GM10266 (cell line): ENCODE measurements at regions not wholly inside any gene's neighbourhood (a gene's known extent, or its start where the extent isn't known, plus 50 kb on each side); places are given as distances from the start of the nearest gene placed in this dataset.

Experiments used
- DNase-seq: peaks from one replicate; pipeline ENCODE4 v3.0.0; 2012; ENCODE audit errors: extremely low spot score
- CTCF ChIP-seq: IDR thresholded peaks from 2 replicates; pipeline ENCODE4 v1.5.1; 2012; ENCODE audit warnings: mild to moderate bottlenecking, low read depth; ENCODE audit not compliant: control insufficient read depth, insufficient read depth; ENCODE audit errors: missing control alignments

DNA sequence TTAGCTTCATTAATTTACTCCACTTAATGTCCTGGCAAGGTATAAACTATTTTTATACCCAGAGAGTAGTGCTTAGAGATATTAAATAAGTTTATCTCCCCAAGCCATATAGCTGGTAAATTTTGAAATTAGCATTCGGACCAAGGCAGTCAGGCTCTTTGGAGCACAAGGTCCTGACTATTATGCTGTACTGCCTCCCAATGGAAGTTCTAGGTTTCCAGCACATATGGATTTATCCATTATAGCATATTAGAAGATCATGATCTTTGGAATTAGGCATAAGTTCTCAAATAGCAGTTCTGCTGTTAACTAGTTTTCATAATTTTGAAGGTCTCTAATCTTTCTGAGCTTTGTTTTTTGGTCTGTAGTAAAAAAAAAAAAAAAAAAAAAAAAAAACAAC lies 835.3 kb upstream of the EPHA7 start:
- TF ChIP-seq CTCF, result no peak
- no peak for DNase-seq

DNA sequence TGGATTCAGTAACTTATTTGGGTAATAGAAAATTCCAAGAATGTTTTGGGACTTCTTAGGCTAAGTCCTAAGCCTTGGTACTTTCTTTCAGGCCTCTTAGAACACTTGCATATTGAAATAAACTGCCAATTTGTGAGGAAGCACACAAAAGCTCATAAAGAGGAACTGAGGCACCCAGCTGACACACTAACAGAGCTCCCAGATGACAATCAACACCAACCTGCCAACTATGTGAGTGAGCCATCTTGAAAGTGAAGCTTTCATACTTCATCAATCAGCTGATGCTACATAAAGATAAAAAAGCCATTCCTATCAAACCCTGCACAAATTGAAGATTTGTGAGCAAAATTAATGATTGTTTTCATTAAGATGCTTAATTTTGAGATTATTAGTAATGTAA lies 832.5 kb upstream of the EPHA7 start:
- TF ChIP-seq CTCF, result no peak

DNA sequence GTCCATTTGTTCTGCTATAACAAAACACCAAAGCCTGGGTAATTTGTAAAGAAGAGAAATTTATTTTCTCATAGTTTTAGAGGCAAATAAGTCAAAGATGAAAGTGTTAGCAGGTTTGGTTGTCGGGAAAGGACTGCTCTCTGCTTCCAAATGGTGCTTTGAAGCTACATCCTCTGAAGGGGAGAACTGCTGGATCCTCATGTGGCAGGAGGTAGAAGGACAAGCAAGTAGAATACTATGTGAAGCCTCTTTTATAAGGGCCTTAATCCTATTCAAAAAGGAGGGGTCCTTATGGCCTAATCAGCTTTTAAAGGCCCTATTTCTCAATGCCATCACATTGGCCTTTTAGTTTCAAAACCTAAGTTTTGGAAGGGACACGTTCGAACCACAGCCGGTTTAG lies 826.0 kb upstream of the EPHA7 start:
- no peak for DNase-seq
- TF ChIP-seq CTCF, result no peak

More for the DNA sequence above, 832.5 kb upstream of the EPHA7 start:
- no peak for DNase-seq

GRCh38 chr6:94238868-94239267 lies 819.5 kb upstream of the EPHA7 start:
- DNase-seq, result no peak
- TF ChIP-seq CTCF, result no peak

DNA sequence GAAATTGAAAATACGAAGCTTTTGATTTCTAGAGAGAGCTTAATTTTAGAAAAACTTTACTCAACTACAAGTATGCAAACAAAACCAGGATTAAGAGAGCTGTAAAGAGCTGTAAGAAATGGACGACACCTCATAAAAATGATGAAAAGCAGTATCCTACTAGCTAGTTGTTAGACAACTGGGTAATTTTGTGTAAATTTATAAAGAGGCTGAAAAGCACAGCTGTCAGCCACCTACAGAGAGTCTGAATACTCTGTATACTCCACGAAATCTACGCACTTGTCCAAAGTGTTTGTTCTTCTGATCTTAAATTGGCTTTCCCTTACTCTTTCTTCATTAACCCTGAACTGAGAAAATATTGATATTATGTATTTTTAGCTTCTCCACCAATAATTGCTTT lies 808.4 kb upstream of the EPHA7 start:
- no peak for DNase-seq
- no peak for TF ChIP-seq CTCF

DNA sequence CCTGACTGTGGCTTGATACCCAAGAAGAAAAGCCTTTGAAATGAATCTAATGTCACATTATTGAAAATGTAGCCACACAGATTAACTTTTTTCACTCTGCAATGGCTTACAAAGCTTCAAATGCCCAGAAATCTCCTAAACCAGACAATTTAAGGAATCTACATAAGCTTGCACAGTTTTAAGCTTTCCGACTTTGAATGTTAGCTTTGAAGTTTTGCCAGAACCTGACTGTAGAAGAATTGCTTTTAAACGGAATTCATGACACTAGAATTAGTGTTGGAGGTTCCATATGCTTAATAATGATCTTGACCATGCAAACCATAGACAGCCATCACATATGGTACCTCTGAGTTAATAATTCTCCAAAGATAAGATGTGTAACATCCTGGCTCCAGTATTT lies 798.5 kb upstream of the EPHA7 start:
- TF ChIP-seq CTCF, result no peak
- DNase-seq, result no peak

GRCh38 chr6:94215552-94215951 lies 796.2 kb upstream of the EPHA7 start:
- DNase-seq, result no peak
- no peak for TF ChIP-seq CTCF
